Fibroblast of lung (primary cell): ENCODE measurements at regions not wholly inside any gene's neighbourhood (a gene's known extent, or its start where the extent isn't known, plus 50 kb on each side); places are given as distances from the start of the nearest gene placed in this dataset.

Experiments used
- CTCF ChIP-seq, 2 donors: IDR thresholded peaks in 1 of 2; conservative IDR thresholded peaks in 1 of 2; 1 replicate in 1 of 2; 2 replicates in 1 of 2; pipeline ENCODE4 v1.5.1; 2011 to 2012; ENCODE audit warnings: low read length in 2 of 2, control low read depth in 1 of 2, inconsistent platforms in 1 of 2, low read depth in 1 of 2, mild to moderate bottlenecking in 1 of 2
- EZH2 ChIP-seq: IDR thresholded peaks from 2 replicates; pipeline ENCODE4 v1.5.1; 2012; ENCODE audit warnings: low read length, control low read depth, mild to moderate bottlenecking; ENCODE audit errors: missing control alignments

- TF ChIP-seq CTCF (conservative IDR thresholded peaks at IDR 0.05 in 1 of 2, IDR thresholded peaks at IDR 0.05 in 1 of 2; ENCODE audit: low read depth in 1 of 2, low read length in 2 of 2): no peak
- no peak for TF ChIP-seq EZH2
Observed at GRCh38 chr3:182220013-182220412, 508.3 kb downstream of the SOX2 start.
